OCI-LY1 (cell line): ENCODE measurements at regions not wholly inside any gene's neighbourhood (a gene's known extent, or its start where the extent isn't known, plus 50 kb on each side); places are given as distances from the start of the nearest gene placed in this dataset.

ENCODE experiments used
- H2AFZ ChIP-seq: fragments of 200-600 bp; sonication (generic), shearing (Covaris generic); 2 replicates; pipeline ENCODE4 v1.6.0; 2014; ENCODE audit warnings: antibody characterized with exemption, mild to moderate bottlenecking, low read length
- H3F3A ChIP-seq: fragments of 200-600 bp; sonication (generic), shearing (Covaris generic); 2 replicates; pipeline ENCODE4 v1.6.0; 2014; ENCODE audit warnings: mild to moderate bottlenecking, antibody characterized with exemption, low read length, moderate library complexity; ENCODE audit not compliant: insufficient read depth
- H3K27ac ChIP-seq: fragments of 200-600 bp; sonication (generic); 2 replicates; pipeline ENCODE4 v1.5.1; 2014; ENCODE audit warnings: low read length, mixed run types, mild to moderate bottlenecking, low read depth; ENCODE audit not compliant: poor library complexity, severe bottlenecking
- H3K27me3 ChIP-seq: fragments of 200-600 bp; sonication (generic); 2 replicates; pipeline ENCODE4 v1.6.0; 2014; ENCODE audit warnings: antibody characterized with exemption, mild to moderate bottlenecking, low read length, moderate library complexity; ENCODE audit not compliant: insufficient read depth
- H3K36me3 ChIP-seq: fragments of 200-600 bp; sonication (generic); 2 replicates; pipeline ENCODE4 v1.6.1; 2014; ENCODE audit warnings: mild to moderate bottlenecking, antibody characterized with exemption, low read length, moderate library complexity, mixed read lengths; ENCODE audit not compliant: insufficient read depth
- H3K4me1 ChIP-seq: fragments of 200-600 bp; sonication (generic); 2 replicates; pipeline ENCODE4 v1.5.1; 2014; ENCODE audit warnings: mild to moderate bottlenecking, low read length, moderate library complexity; ENCODE audit not compliant: insufficient read depth, severe bottlenecking
- H3K4me2 ChIP-seq: fragments of 200-600 bp; sonication (generic), shearing (Covaris generic); 2 replicates; pipeline ENCODE4 v1.6.1; 2014; ENCODE audit warnings: low read length
- H3K4me3 ChIP-seq: fragments of 200-600 bp; sonication (generic); 2 replicates; pipeline ENCODE4 v1.5.1; 2014; ENCODE audit warnings: low read length, low read depth, mild to moderate bottlenecking, mixed read lengths; ENCODE audit not compliant: poor library complexity, severe bottlenecking
- H3K79me2 ChIP-seq: fragments of 200-600 bp; shearing (Covaris generic); 2 replicates; pipeline ENCODE4 v1.6.1; 2016; ENCODE audit warnings: mixed run types, low read length, mixed read lengths; ENCODE audit not compliant: insufficient read depth
- H3K9ac ChIP-seq: fragments of 200-600 bp; sonication (generic), shearing (Covaris generic); 2 replicates; pipeline ENCODE4 v1.6.1; 2014; ENCODE audit warnings: mild to moderate bottlenecking, low read length, mixed read lengths
- H3K9me2 ChIP-seq: fragments of 200-600 bp; sonication (generic), shearing (Covaris generic); 2 replicates; pipeline ENCODE4 v1.6.1; 2014; ENCODE audit warnings: low read depth, mild to moderate bottlenecking, low read length, mixed read lengths
- H3K9me3 ChIP-seq: fragments of 200-600 bp; shearing (Covaris generic); 2 replicates; pipeline ENCODE4 v1.6.1; 2014; ENCODE audit warnings: low read length, mixed read lengths
- H4K20me1 ChIP-seq: fragments of 200-600 bp; sonication (generic), shearing (Covaris generic); 2 replicates; pipeline ENCODE4 v1.6.0; 2016; ENCODE audit warnings: mild to moderate bottlenecking, low read length; ENCODE audit not compliant: insufficient read depth
- EZH2 ChIP-seq: fragments of 200-600 bp; sonication (generic), shearing (Covaris generic); IDR thresholded peaks from 2 replicates; pipeline ENCODE4 v1.8.0; 2017; ENCODE audit warnings: borderline replicate concordance, mixed run types, mild to moderate bottlenecking, antibody characterized with exemption, low read length, moderate library complexity, mixed read lengths
- TF ChIP-seq, protein P1 (sequence below): fragments of 200-600 bp; sonication (generic), shearing (Covaris generic); IDR thresholded peaks from 2 replicates; pipeline ENCODE4 v1.5.1; 2017; ENCODE audit warnings: mild to moderate bottlenecking, antibody characterized with exemption, low read length, moderate library complexity, mixed read lengths

DNA sequence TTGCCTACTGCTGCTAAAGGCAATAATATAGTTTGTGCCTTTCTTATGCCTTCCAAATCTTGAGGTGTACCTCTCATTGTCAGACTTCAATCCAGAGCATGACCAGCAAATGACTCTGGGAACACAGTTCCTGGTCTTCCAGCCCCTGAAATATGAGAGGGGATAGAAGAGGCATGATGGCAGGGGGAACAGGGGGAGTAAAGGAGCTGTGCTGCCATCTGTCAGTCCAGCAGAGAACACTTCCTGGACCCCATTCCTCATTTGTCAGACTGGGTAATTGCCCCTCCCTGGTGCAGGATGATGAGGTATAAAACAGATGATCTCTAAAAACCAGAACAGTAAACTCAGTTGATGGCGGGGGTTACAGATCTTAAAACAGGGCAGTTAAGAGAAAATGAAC lies 618.7 kb downstream of the DIAPH3 start:
- H3K9ac ChIP-seq, result no peak overlapping the region
- TF ChIP-seq, protein P1, sequence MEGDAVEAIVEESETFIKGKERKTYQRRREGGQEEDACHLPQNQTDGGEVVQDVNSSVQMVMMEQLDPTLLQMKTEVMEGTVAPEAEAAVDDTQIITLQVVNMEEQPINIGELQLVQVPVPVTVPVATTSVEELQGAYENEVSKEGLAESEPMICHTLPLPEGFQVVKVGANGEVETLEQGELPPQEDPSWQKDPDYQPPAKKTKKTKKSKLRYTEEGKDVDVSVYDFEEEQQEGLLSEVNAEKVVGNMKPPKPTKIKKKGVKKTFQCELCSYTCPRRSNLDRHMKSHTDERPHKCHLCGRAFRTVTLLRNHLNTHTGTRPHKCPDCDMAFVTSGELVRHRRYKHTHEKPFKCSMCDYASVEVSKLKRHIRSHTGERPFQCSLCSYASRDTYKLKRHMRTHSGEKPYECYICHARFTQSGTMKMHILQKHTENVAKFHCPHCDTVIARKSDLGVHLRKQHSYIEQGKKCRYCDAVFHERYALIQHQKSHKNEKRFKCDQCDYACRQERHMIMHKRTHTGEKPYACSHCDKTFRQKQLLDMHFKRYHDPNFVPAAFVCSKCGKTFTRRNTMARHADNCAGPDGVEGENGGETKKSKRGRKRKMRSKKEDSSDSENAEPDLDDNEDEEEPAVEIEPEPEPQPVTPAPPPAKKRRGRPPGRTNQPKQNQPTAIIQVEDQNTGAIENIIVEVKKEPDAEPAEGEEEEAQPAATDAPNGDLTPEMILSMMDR, result no peak
- TF ChIP-seq EZH2, result no peak
- H4K20me1 ChIP-seq, result no peaks in the 10 kb centered on the region
- no peaks in the 10 kb centered on the region for H3K9me3 ChIP-seq
- no peaks in the 10 kb centered on the region for H3F3A ChIP-seq
- H3K27ac ChIP-seq, result no peak overlapping the region
- H2AFZ ChIP-seq, result no peak overlapping the region
- H3K36me3 ChIP-seq, result no peaks in the 10 kb centered on the region
- H3K79me2 ChIP-seq, result no peaks in the 10 kb centered on the region
- no peak overlapping the region for H3K4me2 ChIP-seq
- H3K4me1 ChIP-seq, result no peaks in the 10 kb centered on the region
- H3K9me2 ChIP-seq, result no peaks in the 10 kb centered on the region
- H3K27me3 ChIP-seq, result no peaks in the 10 kb centered on the region
- H3K4me3 ChIP-seq, result no peak overlapping the region

DNA sequence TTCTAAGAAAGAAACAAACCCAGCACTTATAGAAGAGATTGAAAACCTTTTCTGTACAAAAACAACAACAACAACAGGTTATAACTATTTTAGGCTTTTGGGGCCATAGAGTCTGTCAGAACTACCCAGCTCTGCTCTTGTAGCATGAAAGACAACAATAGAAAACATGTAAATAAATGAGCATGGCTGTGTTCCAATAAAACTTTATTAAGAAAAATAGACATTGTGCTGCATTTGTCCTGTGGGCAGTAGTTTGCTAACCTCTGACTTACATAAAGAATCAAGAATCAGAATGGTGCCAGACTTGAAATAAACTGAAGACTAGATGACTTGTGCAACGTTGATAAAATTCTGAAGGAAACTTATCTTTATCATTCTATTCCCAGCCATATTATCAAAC lies 617.5 kb downstream of the DIAPH3 start:
- Histone ChIP-seq H3K4me2 (no peak overlapping the region), H3K4me3 (no peak overlapping the region), H3F3A (no peaks in the 10 kb centered on the region), H3K9me2 (no peaks in the 10 kb centered on the region), H2AFZ (no peak overlapping the region), H3K4me1 (no peaks in the 10 kb centered on the region), H3K9me3 (no peaks in the 10 kb centered on the region), H4K20me1 (no peaks in the 10 kb centered on the region), H3K27ac (no peak overlapping the region), H3K79me2 (no peaks in the 10 kb centered on the region), H3K27me3 (no peaks in the 10 kb centered on the region), H3K9ac (no peak overlapping the region), H3K36me3 (no peaks in the 10 kb centered on the region)
- TF ChIP-seq, protein P1, result no peak
- TF ChIP-seq EZH2, result no peak

GRCh38 chr13:59547950-59548349 lies 615.8 kb downstream of the DIAPH3 start:
- H2AFZ ChIP-seq, result no peak overlapping the region
- no peaks in the 10 kb centered on the region for H3K9me2 ChIP-seq
- H3K4me1 ChIP-seq, result no peaks in the 10 kb centered on the region
- H3K79me2 ChIP-seq, result no peaks in the 10 kb centered on the region
- no peaks in the 10 kb centered on the region for H4K20me1 ChIP-seq
- no peaks in the 10 kb centered on the region for H3F3A ChIP-seq
- TF ChIP-seq, protein P1, result no peak
- TF ChIP-seq EZH2, result no peak
- no peak overlapping the region for H3K4me2 ChIP-seq
- no peaks in the 10 kb centered on the region for H3K36me3 ChIP-seq
- no peaks in the 10 kb centered on the region for H3K27me3 ChIP-seq
- no peak overlapping the region for H3K9ac ChIP-seq
- no peak overlapping the region for H3K27ac ChIP-seq
- H3K4me3 ChIP-seq, result no peak overlapping the region
- H3K9me3 ChIP-seq, result no peaks in the 10 kb centered on the region
